GM23338 (cell line): ENCODE measurements at regions not wholly inside any gene's neighbourhood (a gene's known extent, or its start where the extent isn't known, plus 50 kb on each side); places are given as distances from the start of the nearest gene placed in this dataset.

ENCODE experiments used
- ATAC-seq: fragments of 200-7000 bp; cut with Tn5 transposase; 3 replicates; pipeline ENCODE4 v1.9.1; 2020
- DNase-seq: peaks from one replicate; pipeline ENCODE4 v3.0.0-alpha.2; 2015; ENCODE audit warnings: low spot score
- H2AFZ ChIP-seq: fragments of 200-600 bp; sonication (generic); 2 replicates; pipeline ENCODE4 v1.8.0; 2016; ENCODE audit warnings: antibody characterized with exemption, mild to moderate bottlenecking, moderate library complexity
- H3F3A ChIP-seq: fragments of 200-600 bp; sonication (generic); replicated peaks from 2 replicates; pipeline ENCODE4 v1.8.0; 2017; ENCODE audit warnings: antibody characterized with exemption, mixed run types, low read depth
- H3K27ac ChIP-seq: fragments of 200-600 bp; sonication (generic); 2 replicates; pipeline ENCODE4 v1.6.1; 2016; ENCODE audit warnings: low read depth
- H3K27me3 ChIP-seq: fragments of 200-600 bp; sonication (generic); 2 replicates; pipeline ENCODE4 v1.8.0; 2016; ENCODE audit warnings: mild to moderate bottlenecking, mixed run types, moderate library complexity; ENCODE audit not compliant: insufficient read depth
- H3K36me3 ChIP-seq: fragments of 200-600 bp; sonication (generic); 2 replicates; pipeline ENCODE4 v1.8.0; 2016; ENCODE audit warnings: mild to moderate bottlenecking; ENCODE audit not compliant: insufficient read depth
- H3K4me1 ChIP-seq: fragments of 200-600 bp; sonication (generic); 2 replicates; pipeline ENCODE4 v1.8.0; 2016; ENCODE audit warnings: mild to moderate bottlenecking, moderate library complexity; ENCODE audit not compliant: insufficient read depth
- H3K4me2 ChIP-seq: fragments of 200-600 bp; sonication (generic); 2 replicates; pipeline ENCODE4 v1.7.1; 2017; ENCODE audit warnings: mixed run types
- H3K4me3 ChIP-seq: fragments of 200-600 bp; sonication (generic); 2 replicates; pipeline ENCODE4 v1.6.1; 2016; ENCODE audit warnings: mixed run types
- H3K79me2 ChIP-seq: fragments of 200-600 bp; sonication (generic); replicated peaks from 2 replicates; pipeline ENCODE4 v1.8.0; 2017; ENCODE audit warnings: mild to moderate bottlenecking; ENCODE audit not compliant: insufficient read depth
- H3K9me2 ChIP-seq: fragments of 200-600 bp; sonication (generic); 2 replicates; pipeline ENCODE4 v1.8.0; 2017; ENCODE audit not compliant: insufficient read depth
- H4K20me1 ChIP-seq: fragments of 200-600 bp; sonication (generic); replicated peaks from 2 replicates; pipeline ENCODE4 v1.8.0; 2017; ENCODE audit warnings: mild to moderate bottlenecking; ENCODE audit not compliant: insufficient read depth
- H3K27ac Mint-ChIP-seq: 2 replicates; pipeline ENCODE4 v1.8.0; 2020; ENCODE audit warnings: inconsistent platforms, mild to moderate bottlenecking, moderate library complexity, mixed read lengths
- H3K27me3 Mint-ChIP-seq: 3 replicates; pipeline ENCODE4 v1.8.0; 2022; ENCODE audit warnings: low read depth, mild to moderate bottlenecking, moderate library complexity, mixed read lengths, inconsistent platforms; ENCODE audit not compliant: insufficient read depth, poor library complexity
- H3K36me3 Mint-ChIP-seq: 3 replicates; pipeline ENCODE4 v1.8.0; 2021; ENCODE audit warnings: low read depth, mild to moderate bottlenecking, inconsistent platforms, moderate library complexity, mixed read lengths
- H3K4me1 Mint-ChIP-seq: 3 replicates; pipeline ENCODE4 v1.8.0; 2020; ENCODE audit warnings: mild to moderate bottlenecking, inconsistent platforms, mixed read lengths
- H3K4me3 Mint-ChIP-seq: 3 replicates; pipeline ENCODE4 v1.8.0; 2021; ENCODE audit warnings: moderate library complexity, mild to moderate bottlenecking, inconsistent platforms, mixed read lengths
- H3K9me3 Mint-ChIP-seq: 3 replicates; pipeline ENCODE4 v1.8.0; 2020; ENCODE audit warnings: moderate library complexity, mild to moderate bottlenecking, inconsistent platforms, mixed read lengths
- CREB1 ChIP-seq: fragments of 250-450 bp; sonication (Bioruptor Pico); IDR thresholded peaks from 2 replicates; pipeline ENCODE4 v1.5.0; 2020; ENCODE audit warnings: low read depth, mild to moderate bottlenecking, moderate library complexity
- ETS1 ChIP-seq: IDR thresholded peaks from 2 replicates; pipeline ENCODE4 v1.6.1; 2016; ENCODE audit warnings: antibody characterized with exemption
- EZH2 ChIP-seq: fragments of 200-600 bp; sonication (generic); IDR thresholded peaks from one replicate; pipeline ENCODE4 v1.8.0; 2017; ENCODE audit warnings: antibody characterized with exemption, mild to moderate bottlenecking, low read depth; ENCODE audit not compliant: unreplicated experiment
- EZH2phosphoT487 ChIP-seq: fragments of 200-600 bp; sonication (generic); IDR thresholded peaks from one replicate; pipeline ENCODE4 v1.8.1; 2018; ENCODE audit warnings: antibody characterized with exemption; ENCODE audit not compliant: unreplicated experiment
- JUNB ChIP-seq: IDR thresholded peaks from one replicate; pipeline ENCODE4 v1.6.1; 2016; ENCODE audit warnings: antibody characterized with exemption; ENCODE audit not compliant: unreplicated experiment
- NANOG ChIP-seq: IDR thresholded peaks from 2 replicates; pipeline ENCODE4 v1.6.1; 2016; ENCODE audit warnings: antibody characterized with exemption, borderline replicate concordance
- POLR2AphosphoS5 ChIP-seq: IDR thresholded peaks from 2 replicates; pipeline ENCODE4 v1.6.1; 2016; ENCODE audit warnings: antibody characterized with exemption, low read depth
- REST ChIP-seq: IDR thresholded peaks from one replicate; pipeline ENCODE4 v1.6.1; 2018; ENCODE audit warnings: antibody characterized with exemption; ENCODE audit not compliant: unreplicated experiment
- STAT1 ChIP-seq: IDR thresholded peaks from one replicate; pipeline ENCODE4 v1.6.1; 2016; ENCODE audit warnings: antibody characterized with exemption; ENCODE audit not compliant: unreplicated experiment
- ZNF114 ChIP-seq: fragments of 250-450 bp; sonication (Bioruptor Pico); IDR thresholded peaks from 2 replicates; pipeline ENCODE4 v1.5.0; 2020; ENCODE audit warnings: mild to moderate bottlenecking, moderate library complexity
- ZNF331 ChIP-seq: fragments of 250-450 bp; sonication (Bioruptor Pico); IDR thresholded peaks from 2 replicates; pipeline ENCODE4 v1.5.0; 2020; ENCODE audit warnings: low read depth, mild to moderate bottlenecking, moderate library complexity
- ZNF462 ChIP-seq: fragments of 250-450 bp; sonication (Bioruptor Pico); IDR thresholded peaks from 2 replicates; pipeline ENCODE4 v1.5.0; 2020; ENCODE audit warnings: mild to moderate bottlenecking, moderate library complexity

GRCh38 chr2:105486762-105487141 lies 87.9 kb upstream of the FHL2 start (continued):
- TF ChIP-seq REST (no peak), ZNF114 (CRISPR knock-in tag) (no peak)

GRCh38 chr2:105478670-105479069 lies 79.8 kb upstream of the FHL2 start:
- H3K4me3 ChIP-seq: no peak overlapping the region
- peak overlapping the region; percentile 84; the same call in 1 of the 2 replicates for H2AFZ ChIP-seq
- H3K4me2 ChIP-seq: no peak overlapping the region
- H3K36me3 ChIP-seq: no peaks in the 10 kb centered on the region
- Mint-ChIP-seq H3K4me3 (no peak overlapping the region), H3K27me3 (no peaks in the 10 kb centered on the region), H3K36me3 (no peaks in the 10 kb centered on the region), H3K4me1 (peaks cover 3% of the 10 kb centered on the region; the same call in 2 of the 3 replicates), H3K27ac (no peak overlapping the region), H3K9me3 (no peaks in the 10 kb centered on the region)
- no peaks in the 10 kb centered on the region for H3F3A ChIP-seq
- no peak for DNase-seq
- no peak for ATAC-seq
- no peaks in the 10 kb centered on the region for H3K79me2 ChIP-seq
- no peaks in the 10 kb centered on the region for H3K27me3 ChIP-seq
- 0 out of 2 replicates have a peak, but pooled peaks cover 4% of the 10 kb centered on the region for H3K9me2 ChIP-seq
- H3K27ac ChIP-seq: no peak overlapping the region
- H3K4me1 ChIP-seq: no peaks in the 10 kb centered on the region
- no peaks in the 10 kb centered on the region for H4K20me1 ChIP-seq
- TF ChIP-seq ZNF331 (CRISPR knock-in tag) (no peak), CREB1 (CRISPR knock-in tag) (no peak), REST (no peak), ZNF462 (no peak), ZNF114 (CRISPR knock-in tag) (no peak), ETS1 (no peak), STAT1 (no peak), JUNB (no peak), POLR2AphosphoS5 (no peak), EZH2phosphoT487 (no peak), EZH2 (no peak), NANOG (no peak)
